Colonic mucosa (tissue), 4 donors: ENCODE measurements at regions not wholly inside any gene's neighbourhood (a gene's known extent, or its start where the extent isn't known, plus 50 kb on each side); places are given as distances from the start of the nearest gene placed in this dataset.

Source experiments
- DNase-seq: peaks from one replicate; pipeline ENCODE4 v3.0.0-alpha.2; 2020
- H3K27ac ChIP-seq: fragments of 200-600 bp; one replicate; pipeline ENCODE4 v1.8.0; 2021
- H3K27me3 ChIP-seq: fragments of 200-600 bp; one replicate; pipeline ENCODE4 v1.8.0; 2021
- H3K36me3 ChIP-seq: fragments of 200-600 bp; one replicate; pipeline ENCODE4 v1.8.0; 2021
- H3K4me1 ChIP-seq: fragments of 200-600 bp; one replicate; pipeline ENCODE4 v1.8.0; 2021; ENCODE audit warnings: mild to moderate bottlenecking
- H3K4me3 ChIP-seq: fragments of 200-600 bp; one replicate; pipeline ENCODE4 v1.8.0; 2021
- H3K9ac ChIP-seq, 2 donors: one replicate each; pipeline ENCODE4 v1.7.0; 2013; ENCODE audit warnings: control low read depth in 2 of 2, low read depth in 2 of 2, low read length in 2 of 2
- H3K9me3 ChIP-seq: fragments of 200-600 bp; one replicate; pipeline ENCODE4 v1.8.0; 2021
- intact Hi-C: fragments of 100-400 bp; cut with DNase I; formaldehyde crosslinking; loops from one replicate; pipeline ENCODE4 v1.14.1; 2022
- TF ChIP-seq, protein P1 (sequence below): fragments of 200-600 bp; IDR thresholded peaks from one replicate; pipeline ENCODE4 v1.8.0; 2022; ENCODE audit warnings: antibody characterized with exemption, mild to moderate bottlenecking
- donor health status: healthy.
- donor health status: DM: no; HTN: no; CAD: no.
- donor health status: DM: no; HTN: no; CAD: no.

- Histone ChIP-seq H3K27me3 (no peaks in the 10 kb centered on the region), H3K9ac (no peak overlapping the region), H3K4me3 (no peak overlapping the region), H3K9me3 (no peaks in the 10 kb centered on the region), H3K4me1 (no peaks in the 10 kb centered on the region), H3K36me3 (no peaks in the 10 kb centered on the region), H3K27ac (no peak overlapping the region)
- TF ChIP-seq, protein P1, sequence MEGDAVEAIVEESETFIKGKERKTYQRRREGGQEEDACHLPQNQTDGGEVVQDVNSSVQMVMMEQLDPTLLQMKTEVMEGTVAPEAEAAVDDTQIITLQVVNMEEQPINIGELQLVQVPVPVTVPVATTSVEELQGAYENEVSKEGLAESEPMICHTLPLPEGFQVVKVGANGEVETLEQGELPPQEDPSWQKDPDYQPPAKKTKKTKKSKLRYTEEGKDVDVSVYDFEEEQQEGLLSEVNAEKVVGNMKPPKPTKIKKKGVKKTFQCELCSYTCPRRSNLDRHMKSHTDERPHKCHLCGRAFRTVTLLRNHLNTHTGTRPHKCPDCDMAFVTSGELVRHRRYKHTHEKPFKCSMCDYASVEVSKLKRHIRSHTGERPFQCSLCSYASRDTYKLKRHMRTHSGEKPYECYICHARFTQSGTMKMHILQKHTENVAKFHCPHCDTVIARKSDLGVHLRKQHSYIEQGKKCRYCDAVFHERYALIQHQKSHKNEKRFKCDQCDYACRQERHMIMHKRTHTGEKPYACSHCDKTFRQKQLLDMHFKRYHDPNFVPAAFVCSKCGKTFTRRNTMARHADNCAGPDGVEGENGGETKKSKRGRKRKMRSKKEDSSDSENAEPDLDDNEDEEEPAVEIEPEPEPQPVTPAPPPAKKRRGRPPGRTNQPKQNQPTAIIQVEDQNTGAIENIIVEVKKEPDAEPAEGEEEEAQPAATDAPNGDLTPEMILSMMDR, result no peak
- intact Hi-C loops, result loop anchor here (10.0 kb wide), 1 partner anchor 574 kb away; no protein-coding TSS in a partner anchor
- DNase-seq, result no peak
Observed at GRCh38 chr19:30781047-30781446, 408.9 kb downstream of the ZNF536 start.

DNA sequence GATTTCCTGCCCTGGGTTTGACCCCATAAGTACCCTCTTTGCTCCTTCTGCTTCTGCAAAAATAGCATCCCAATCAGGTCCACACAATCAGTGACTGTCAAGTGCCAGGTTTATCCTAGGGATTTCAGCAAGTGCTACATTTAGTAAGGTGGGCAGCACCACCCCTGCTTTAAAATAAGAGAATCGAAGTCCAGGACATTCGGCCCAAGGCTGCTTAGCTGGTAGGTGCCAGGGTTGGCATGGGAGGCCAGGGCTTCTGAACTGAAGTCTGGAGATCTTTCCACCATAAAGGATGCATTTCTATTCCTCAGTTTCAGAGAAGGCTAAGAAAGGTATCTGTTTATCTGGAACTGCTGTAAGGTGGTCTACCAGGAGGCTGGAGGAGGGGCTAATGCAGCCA, 408.3 kb downstream of the ZNF536 start:
- Histone ChIP-seq H3K27ac (no peak overlapping the region), H3K9ac (no peak overlapping the region), H3K36me3 (no peaks in the 10 kb centered on the region), H3K27me3 (no peaks in the 10 kb centered on the region), H3K9me3 (no peaks in the 10 kb centered on the region), H3K4me1 (no peaks in the 10 kb centered on the region), H3K4me3 (no peak overlapping the region)
- no peak for DNase-seq
- intact Hi-C loops, result loop anchor here (10.0 kb wide), 1 partner anchor 574 kb away; no protein-coding TSS in a partner anchor
- TF ChIP-seq, protein P1, result no peak

GRCh38 chr19:30780032-30780431, 407.8 kb downstream of the ZNF536 start:
- no peaks in the 10 kb centered on the region for H3K36me3 ChIP-seq
- no peak overlapping the region for H3K9ac ChIP-seq
- no peak overlapping the region for H3K27ac ChIP-seq
- no peak for DNase-seq
- no peak overlapping the region for H3K4me3 ChIP-seq
- TF ChIP-seq, protein P1, result no peak
- no peaks in the 10 kb centered on the region for H3K9me3 ChIP-seq
- intact Hi-C loops, result loop anchor here (10.0 kb wide), 1 partner anchor 575 kb away; no protein-coding TSS in a partner anchor
- no peaks in the 10 kb centered on the region for H3K4me1 ChIP-seq
- H3K27me3 ChIP-seq, result no peaks in the 10 kb centered on the region

DNA sequence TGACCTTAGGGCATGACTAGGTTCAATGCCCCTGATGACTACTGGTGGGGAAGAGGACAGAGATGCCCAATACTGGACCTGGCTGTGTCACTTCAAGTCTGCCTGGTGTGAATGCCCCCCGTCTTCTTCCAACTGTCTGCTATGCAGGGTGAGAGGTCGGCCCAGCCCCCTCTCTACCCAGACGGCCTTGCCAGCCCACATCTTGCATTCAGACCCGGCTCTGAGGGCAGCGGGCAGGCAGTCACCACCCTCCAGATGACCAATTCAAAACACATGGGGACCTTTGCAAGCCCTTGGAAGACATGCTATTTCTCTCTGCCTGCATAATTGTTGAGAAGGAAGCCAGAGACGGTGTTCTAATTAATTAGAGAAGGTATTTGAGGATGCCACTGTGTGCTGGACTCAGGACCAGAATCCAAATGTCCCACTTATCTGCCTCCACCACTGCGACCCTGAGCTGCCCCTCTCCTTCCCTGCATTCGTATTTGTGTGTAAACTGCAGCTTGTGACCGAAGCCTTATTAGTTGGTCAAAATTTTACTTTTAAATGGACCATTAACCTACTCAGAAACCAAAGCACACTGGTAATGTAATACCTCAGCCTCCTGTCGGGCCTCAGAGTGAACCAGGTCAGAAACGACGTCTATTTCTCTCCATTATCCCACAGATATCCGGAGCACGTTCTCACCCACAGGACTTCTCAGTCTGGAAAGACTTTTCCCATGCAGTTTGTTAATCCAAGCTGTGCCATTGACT, 407.0 kb downstream of the ZNF536 start:
- Histone ChIP-seq H3K4me3 (no peak overlapping the region), H3K36me3 (no peaks in the 10 kb centered on the region), H3K27ac (no peak overlapping the region), H3K9me3 (no peaks in the 10 kb centered on the region), H3K27me3 (no peaks in the 10 kb centered on the region), H3K4me1 (no peaks in the 10 kb centered on the region), H3K9ac (no peak overlapping the region)
- TF ChIP-seq, protein P1, result no peak
- DNase-seq, result no peak
- intact Hi-C loops, result no loop called here

DNA sequence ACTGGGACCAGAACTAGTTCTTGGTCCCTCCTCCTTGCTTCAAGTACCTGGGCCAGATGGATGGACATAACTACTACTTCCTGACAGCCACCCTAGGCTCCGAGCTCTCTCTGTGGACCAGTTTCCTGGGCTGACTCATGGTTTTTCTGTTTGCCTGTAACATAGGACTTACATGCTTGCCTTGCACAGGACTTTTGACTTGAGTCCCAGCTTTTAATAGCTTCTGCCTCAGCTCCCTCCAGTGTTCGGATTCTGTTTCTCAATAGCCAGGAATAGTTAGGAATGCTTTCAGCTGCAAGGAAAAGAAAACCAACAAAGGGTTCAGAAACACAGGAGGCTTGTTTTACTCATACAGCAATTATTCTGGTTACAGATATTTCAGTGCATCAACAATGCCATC, 405.9 kb downstream of the ZNF536 start:
- DNase-seq, result no peak
- no peak overlapping the region for H3K9ac ChIP-seq
- no peak overlapping the region for H3K4me3 ChIP-seq
- intact Hi-C loops, result no loop called here
- H3K27me3 ChIP-seq, result no peaks in the 10 kb centered on the region
- H3K4me1 ChIP-seq, result no peaks in the 10 kb centered on the region
- TF ChIP-seq, protein P1, result no peak
- no peaks in the 10 kb centered on the region for H3K9me3 ChIP-seq
- no peaks in the 10 kb centered on the region for H3K36me3 ChIP-seq
- no peak overlapping the region for H3K27ac ChIP-seq
